ENCODE measurements at regions not wholly inside any gene's neighbourhood (a gene's known extent, or its start where the extent isn't known, plus 50 kb on each side); places are given as distances from the start of the nearest gene placed in this dataset.

GRCh38 chr11:33945481-33946268 is 53.8 kb upstream of the LMO2 start:
- Histone ChIP-seq H3K9me3 (replicated peaks; ENCODE audit: control insufficient read depth, insufficient read depth, low read length) (no peaks in the 10 kb centered on the region), H3K79me2 (ENCODE audit: control insufficient read depth, insufficient read depth, low read length) (no peaks in the 10 kb centered on the region), H3K9me1 (replicated peaks; ENCODE audit: control insufficient read depth, extremely low read depth, insufficient read depth, low read length) (no peaks in the 10 kb centered on the region), H4K20me1 (replicated peaks; ENCODE audit: control insufficient read depth, extremely low read depth, insufficient read depth, low read length) (no peaks in the 10 kb centered on the region), H3K27me3 (ENCODE audit: control insufficient read depth in 2 of 2, insufficient read depth in 2 of 2, low read length in 2 of 2) (no peaks in the 10 kb centered on the region), H3K27ac (ENCODE audit: insufficient read depth, low read depth, low read length) (no peak overlapping the region), H3K4me3 (replicated peaks in 1 of 3; ENCODE audit: insufficient read depth in 1 of 3, low read depth in 1 of 3, low read length in 3 of 3) (no peak overlapping the region), H3K36me3 (ENCODE audit: control insufficient read depth in 2 of 2, extremely low read depth in 1 of 2, insufficient read depth in 2 of 2, low read length in 2 of 2) (no peaks in the 10 kb centered on the region), H3K4me2 (ENCODE audit: insufficient read depth, low read length) (no peak overlapping the region), H3K9ac (replicated peaks; ENCODE audit: extremely low read depth, insufficient read depth, low read length) (no peak overlapping the region), H2AFZ (ENCODE audit: low read depth, low read length) (no peak overlapping the region), H3K4me1 (ENCODE audit: control insufficient read depth, extremely low read depth, insufficient read depth, low read length) (peaks cover 23% of the 10 kb centered on the region)
- intact Hi-C loops (cut with micrococcal nuclease) = no loop called here
- CTCF ChIA-PET = interaction anchor here (1.2 kb wide), 2 partner anchors 11 to 99 kb away, joined by 3 to 4 read pairs; no protein-coding TSS in a partner anchor
- TF ChIP-seq CTCF (IDR thresholded peaks at IDR 0.05; ENCODE audit: extremely low read depth in 1 of 2, insufficient read depth in 1 of 2, low read depth in 1 of 2, low read length in 2 of 2) = no peak
- no peak for TF ChIP-seq JUN (IDR thresholded peaks at IDR 0.05; ENCODE audit: borderline replicate concordance, insufficient read depth, insufficient read length, low read depth)
- TF ChIP-seq POLR2AphosphoS5 (IDR thresholded peaks at IDR 0.05; ENCODE audit: insufficient read depth, low read depth, low read length) = no peak
- TF ChIP-seq GATA2 (IDR thresholded peaks at IDR 0.05; ENCODE audit: insufficient read depth, insufficient read length, low read depth, low read length) = no peak
- no peak for TF ChIP-seq MYC (IDR thresholded peaks at IDR 0.05; ENCODE audit: low read depth, low read length)
- TF ChIP-seq MAX (IDR thresholded peaks at IDR 0.05; ENCODE audit: insufficient read depth, insufficient read length) = no peak
- TF ChIP-seq EZH2 (IDR thresholded peaks at IDR 0.05; ENCODE audit: borderline replicate concordance, low read depth, low read length, severe bottlenecking) = no peak
- no peak for TF ChIP-seq POLR2A (IDR thresholded peaks at IDR 0.05; ENCODE audit: low read depth, low read length)
- TF ChIP-seq FOS (IDR thresholded peaks at IDR 0.05; ENCODE audit: borderline replicate concordance, insufficient read depth, low read length) = no peak
- BruUV-seq (replicated peaks) = no TSS peak
- DNase-seq (ENCODE audit: low read depth, low spot score) = no peak
- POLR2A ChIA-PET = no interaction called here
- FAIRE-seq = no peak
- dilution Hi-C loops (cut with MboI; ENCODE audit: extremely low pct_ligation_motif_present, low sequenced_read_pairs) = no loop called here
